B cell (primary cell): ENCODE measurements at regions not wholly inside any gene's neighbourhood (a gene's known extent, or its start where the extent isn't known, plus 50 kb on each side); places are given as distances from the start of the nearest gene placed in this dataset.

ENCODE experiments used
- ATAC-seq: fragments of 200-7000 bp; cut with Tn5 transposase; one replicate; pipeline ENCODE4 v1.10.0; 2021; ENCODE audit warnings: low read depth, mild to moderate bottlenecking, moderate number of reproducible peaks, moderate library complexity
- CTCF ChIA-PET: fragments of 350-600 bp; sonication (Branson Sonifier 250); formaldehyde crosslinking; loops from one replicate; lab custom pipeline; 2021; ENCODE audit warnings: antibody characterized with exemption, inconsistent platforms; lab: Charles Lee
- POLR2A ChIA-PET: fragments of 350-600 bp; sonication (Branson Sonifier 250); formaldehyde crosslinking; loops from one replicate; lab custom pipeline; 2021; ENCODE audit warnings: antibody characterized with exemption; lab: Charles Lee
- DNase-seq: peaks from one replicate; pipeline ENCODE4 v3.0.0; 2013
- H2AFZ ChIP-seq: 2 replicates; pipeline ENCODE4 v1.6.1; 2012; ENCODE audit warnings: mild to moderate bottlenecking, low read depth, low read length; ENCODE audit not compliant: insufficient read depth, poor library complexity, severe bottlenecking
- H3K27ac ChIP-seq, 2 donors: 1 replicate in 1 of 2; 2 replicates in 1 of 2; pipeline ENCODE4 v1.5.1; 2012 to 2013; ENCODE audit warnings: low read length in 2 of 2, mild to moderate bottlenecking in 2 of 2, moderate library complexity in 1 of 2
- H3K27me3 ChIP-seq, 4 experiments: fragments of 200-600 bp in 1 of 4; sonication (generic) in 1 of 4; replicated peaks in 1 of 4; 1 replicate in 2 of 4; 2 replicates in 2 of 4; pipeline versions ENCODE4 v1.6.1 to v1.7.0; 2013 to 2016; ENCODE audit warnings: low read length in 3 of 4, mild to moderate bottlenecking in 2 of 4, mixed read lengths in 1 of 4, moderate library complexity in 1 of 4; ENCODE audit not compliant: insufficient read depth in 4 of 4, control insufficient read depth in 3 of 4; ENCODE audit errors: control extremely low read depth in 1 of 4
- H3K36me3 ChIP-seq, 2 experiments: replicated peaks in 1 of 2; 1 replicate in 1 of 2; 2 replicates in 1 of 2; pipeline versions ENCODE4 v1.6.1 to v1.7.1; 2013; ENCODE audit warnings: low read length in 1 of 2; ENCODE audit not compliant: insufficient read depth in 2 of 2, control insufficient read depth in 1 of 2; ENCODE audit errors: control extremely low read depth in 1 of 2, extremely low read depth in 1 of 2
- H3K4me1 ChIP-seq, 2 donors: fragments of 200-600 bp in 1 of 2; sonication (generic) in 1 of 2; 1 replicate in 1 of 2; 2 replicates in 1 of 2; pipeline versions ENCODE4 v1.5.1 to v1.6.1; 2013 to 2017; ENCODE audit warnings: low read length in 2 of 2; ENCODE audit not compliant: control insufficient read depth in 2 of 2, insufficient read depth in 2 of 2
- H3K4me2 ChIP-seq: replicated peaks from 2 replicates; pipeline ENCODE3; 2012; ENCODE audit warnings: mild to moderate bottlenecking, low read depth, low read length; ENCODE audit not compliant: poor library complexity, severe bottlenecking
- H3K4me3 ChIP-seq, 5 experiments: fragments of 200-600 bp in 1 of 5; sonication (generic) in 1 of 5; 1 replicate in 3 of 5; 2 replicates in 2 of 5; pipeline versions ENCODE4 v1.5.1 to v1.7.0; 2011 to 2016; ENCODE audit warnings: low read length in 4 of 5, mild to moderate bottlenecking in 4 of 5, low read depth in 2 of 5, control low read depth in 1 of 5, moderate library complexity in 1 of 5; ENCODE audit not compliant: insufficient read depth in 1 of 5; ENCODE audit errors: control extremely low read depth in 1 of 5, extremely low read depth in 1 of 5
- H3K79me2 ChIP-seq: fragments of 200-600 bp; sonication (generic); one replicate; pipeline ENCODE4 v1.6.0; 2016; ENCODE audit warnings: low read length; ENCODE audit not compliant: control insufficient read depth, insufficient read depth
- H3K9ac ChIP-seq: fragments of 200-600 bp; sonication (generic); 2 replicates; pipeline ENCODE4 v1.6.1; 2017; ENCODE audit warnings: mild to moderate bottlenecking, low read length, moderate library complexity
- H3K9me3 ChIP-seq, 3 donors: one replicate each; pipeline versions ENCODE4 v1.6.1 to v1.7.1; 2013; ENCODE audit warnings: low read length in 2 of 3; ENCODE audit not compliant: control insufficient read depth in 2 of 3, insufficient read depth in 1 of 3; ENCODE audit errors: control extremely low read depth in 1 of 3
- H4K20me1 ChIP-seq: 2 replicates; pipeline ENCODE4 v1.6.0; 2012; ENCODE audit warnings: mild to moderate bottlenecking, low read length; ENCODE audit not compliant: insufficient read depth, control insufficient read depth, poor library complexity, severe bottlenecking
- H3K27ac Mint-ChIP-seq: one replicate; pipeline ENCODE4 v1.8.0; 2021; ENCODE audit warnings: mixed read lengths
- H3K27me3 Mint-ChIP-seq: one replicate; pipeline ENCODE4 v1.8.0; 2021; ENCODE audit warnings: mixed read lengths
- H3K4me1 Mint-ChIP-seq: one replicate; pipeline ENCODE4 v1.8.0; 2021; ENCODE audit warnings: mixed read lengths
- H3K4me3 Mint-ChIP-seq: one replicate; pipeline ENCODE4 v1.8.0; 2021; ENCODE audit warnings: mixed read lengths
- H3K9me3 Mint-ChIP-seq: one replicate; pipeline ENCODE4 v1.8.0; 2022; ENCODE audit warnings: mixed read lengths; ENCODE audit not compliant: insufficient read depth
- CTCF ChIP-seq: fragments of 200-600 bp; IDR thresholded peaks from one replicate; pipeline ENCODE4 v1.8.0; 2022; ENCODE audit warnings: antibody characterized with exemption, mild to moderate bottlenecking
- EZH2 ChIP-seq: IDR thresholded peaks from 2 replicates; pipeline ENCODE4 v1.6.1; 2012; ENCODE audit warnings: borderline replicate concordance, low read depth, mild to moderate bottlenecking, moderate library complexity, low read length; ENCODE audit not compliant: insufficient read depth, poor library complexity, severe bottlenecking
- WGBS: methylation state at CpG from one replicate; pipeline ENCODE4 v1.1.5; 2013; ENCODE audit warnings: missing lambda C conversion rate; ENCODE audit not compliant: insufficient coverage; 5-methylcytosine and 5-hydroxymethylcytosine counted together
- intact Hi-C: fragments of 100-400 bp; cut with micrococcal nuclease; formaldehyde crosslinking; loops from one replicate; pipeline ENCODE4 v1.10.0; 2022

GRCh38 chr4:133981327-133981726, 220.3 kb downstream of the PABPC4L start:
- H3K27ac ChIP-seq = no peak overlapping the region
- intact Hi-C loops = no loop called here
- no peaks in the 10 kb centered on the region for H3K36me3 ChIP-seq
- H3K9ac ChIP-seq = no peak overlapping the region
- no peak overlapping the region for H3K4me3 Mint-ChIP-seq
- no peaks in the 10 kb centered on the region for H4K20me1 ChIP-seq
- ChIA-PET CTCF (no interaction called here), POLR2A (no interaction called here)
- H3K27me3 Mint-ChIP-seq = no peaks in the 10 kb centered on the region
- no peaks in the 10 kb centered on the region for H3K4me1 ChIP-seq
- H3K4me1 Mint-ChIP-seq = no peaks in the 10 kb centered on the region
- no peaks in the 10 kb centered on the region for H3K27me3 ChIP-seq
- H3K79me2 ChIP-seq = no peaks in the 10 kb centered on the region
- no CpG with 5 or more reads among the region's 2 CpGs for WGBS
- peaks cover 2% of the 10 kb centered on the region for H3K9me3 Mint-ChIP-seq
- no peak overlapping the region for H2AFZ ChIP-seq
- H3K4me2 ChIP-seq = no peak overlapping the region
- DNase-seq (no peak), ATAC-seq (no peak)
- no peak for TF ChIP-seq EZH2
- no peak for TF ChIP-seq CTCF
- no peak overlapping the region for H3K27ac Mint-ChIP-seq
- H3K9me3 ChIP-seq = no peaks in the 10 kb centered on the region
- H3K4me3 ChIP-seq = no peak overlapping the region

GRCh38 chr4:133972586-133972985, 229.0 kb downstream of the PABPC4L start:
- H3K27me3 Mint-ChIP-seq = no peaks in the 10 kb centered on the region
- no peaks in the 10 kb centered on the region for H4K20me1 ChIP-seq
- intact Hi-C loops = no loop called here
- WGBS = 100% methylated on average over 1 of the region's 2 CpGs
- no peak for TF ChIP-seq CTCF
- no peak for TF ChIP-seq EZH2
- H3K4me2 ChIP-seq = no peak overlapping the region
- no peaks in the 10 kb centered on the region for H3K9me3 ChIP-seq
- ChIA-PET CTCF (no interaction called here), POLR2A (no interaction called here)
- no peak overlapping the region for H3K27ac Mint-ChIP-seq
- no peaks in the 10 kb centered on the region for H3K27me3 ChIP-seq
- ATAC-seq = no peak
- no peak overlapping the region for H3K4me3 Mint-ChIP-seq
- H3K9ac ChIP-seq = no peak overlapping the region
- no peaks in the 10 kb centered on the region for H3K4me1 ChIP-seq
- no peak overlapping the region for H3K4me3 ChIP-seq
- no peak overlapping the region for H3K27ac ChIP-seq
- H3K4me1 Mint-ChIP-seq = no peaks in the 10 kb centered on the region
- no peak overlapping the region for H2AFZ ChIP-seq
- H3K79me2 ChIP-seq = no peaks in the 10 kb centered on the region
- no peak for DNase-seq
- no peaks in the 10 kb centered on the region for H3K36me3 ChIP-seq
- peaks cover 4% of the 10 kb centered on the region for H3K9me3 Mint-ChIP-seq
